Testis (tissue), 2 donors: ENCODE measurements at regions not wholly inside any gene's neighbourhood (a gene's known extent, or its start where the extent isn't known, plus 50 kb on each side); places are given as distances from the start of the nearest gene placed in this dataset.

Experiments used
- DNase-seq: peaks from one replicate; pipeline ENCODE4 v3.0.0-alpha.2; 2019
- H3K27ac ChIP-seq, 2 donors: fragments of 200-600 bp; sonication (generic); one replicate each; pipeline ENCODE4 v1.5.1; 2019
- H3K27me3 ChIP-seq: fragments of 200-600 bp; sonication (generic); one replicate; pipeline ENCODE4 v1.5.1; 2019
- H3K36me3 ChIP-seq: fragments of 200-600 bp; sonication (generic); one replicate; pipeline ENCODE4 v1.5.1; 2017; ENCODE audit warnings: low read depth; ENCODE audit errors: missing control alignments
- H3K4me1 ChIP-seq: fragments of 200-600 bp; sonication (generic); one replicate; pipeline ENCODE4 v1.5.1; 2019
- H3K4me3 ChIP-seq, 2 donors: fragments of 200-600 bp; sonication (generic); one replicate each; pipeline ENCODE4 v1.5.1; 2017 to 2019
- H3K9me3 ChIP-seq: fragments of 200-600 bp; sonication (generic); one replicate; pipeline ENCODE4 v1.5.1; 2017
- CTCF ChIP-seq, 3 experiments: fragments of 450-650 bp in 2 of 3; fragments of 200-600 bp in 1 of 3; sonication (generic) in 1 of 3; IDR thresholded peaks; one replicate each; pipeline ENCODE4 v1.5.1; 2016 to 2019; ENCODE audit warnings: antibody characterized with exemption in 3 of 3, mild to moderate bottlenecking in 2 of 3, moderate library complexity in 1 of 3
- POLR2A ChIP-seq: fragments of 450-650 bp; IDR thresholded peaks from one replicate; pipeline ENCODE4 v1.6.1; 2017; ENCODE audit warnings: antibody characterized with exemption, mild to moderate bottlenecking, moderate library complexity
- WGBS, 2 donors: methylation state at CpG; one replicate each; pipeline ENCODE4 v1.1.5; 2018; 5-methylcytosine and 5-hydroxymethylcytosine counted together
- intact Hi-C: fragments of 100-400 bp; cut with DNase I; formaldehyde crosslinking; loops from one replicate; pipeline ENCODE4 v1.15.1; 2023; ENCODE audit warnings: low total_unique reads

- no peaks in the 10 kb centered on the region for H3K9me3 ChIP-seq
- 64 to 78% methylated on average over 3 of the region's 3 CpGs for WGBS, 2 donors
- intact Hi-C loops = no loop called here
- H3K27ac ChIP-seq = no peak overlapping the region
- DNase-seq = peak; percentile 39
- H3K4me1 ChIP-seq = no peaks in the 10 kb centered on the region
- TF ChIP-seq CTCF (IDR thresholded peaks at IDR 0.05) (no peak), POLR2A (no peak)
- H3K4me3 ChIP-seq = no peak overlapping the region
- H3K27me3 ChIP-seq = no peaks in the 10 kb centered on the region
- no peaks in the 10 kb centered on the region for H3K36me3 ChIP-seq
These were observed 206.5 kb downstream of the PCDH10 start for GRCh38 chr4:133355633-133356032.

- H3K4me3 ChIP-seq = no peak overlapping the region
- H3K27me3 ChIP-seq = no peaks in the 10 kb centered on the region
- no peaks in the 10 kb centered on the region for H3K4me1 ChIP-seq
- no peak for DNase-seq
- no peaks in the 10 kb centered on the region for H3K9me3 ChIP-seq
- intact Hi-C loops = no loop called here
- 83% methylated on average over 1 of the region's 1 CpG for WGBS, 2 donors
- no peak overlapping the region for H3K27ac ChIP-seq
- H3K36me3 ChIP-seq = no peaks in the 10 kb centered on the region
- TF ChIP-seq POLR2A (no peak), CTCF (IDR thresholded peaks at IDR 0.05) (no peak)
These were observed 198.3 kb downstream of the PCDH10 start for GRCh38 chr4:133347409-133347808.

GRCh38 chr4:133324491-133324890 is 175.4 kb downstream of the PCDH10 start:
- Histone ChIP-seq H3K27me3 (no peaks in the 10 kb centered on the region), H3K4me3 (no peak overlapping the region), H3K9me3 (no peaks in the 10 kb centered on the region), H3K36me3 (no peaks in the 10 kb centered on the region), H3K27ac (no peak overlapping the region), H3K4me1 (no peaks in the 10 kb centered on the region)
- no peak for DNase-seq
- intact Hi-C loops = no loop called here
- WGBS, 2 donors = 71 to 83% methylated on average over 1 of the region's 1 CpG
- TF ChIP-seq CTCF (IDR thresholded peaks at IDR 0.05) = no peak
- TF ChIP-seq POLR2A = no peak

GRCh38 chr4:133323670-133324069 is 174.6 kb downstream of the PCDH10 start:
- H3K4me3 ChIP-seq = no peak overlapping the region
- DNase-seq = no peak
- H3K36me3 ChIP-seq = no peaks in the 10 kb centered on the region
- no peak for TF ChIP-seq CTCF (IDR thresholded peaks at IDR 0.05)
- TF ChIP-seq POLR2A = no peak
- 87 to 90% methylated on average over 3 of the region's 3 CpGs for WGBS, 2 donors
- intact Hi-C loops = no loop called here
- no peaks in the 10 kb centered on the region for H3K9me3 ChIP-seq
- no peaks in the 10 kb centered on the region for H3K4me1 ChIP-seq
- no peak overlapping the region for H3K27ac ChIP-seq
- H3K27me3 ChIP-seq = no peaks in the 10 kb centered on the region

GRCh38 chr4:133320576-133321170 is 171.6 kb downstream of the PCDH10 start:
- H3K36me3 ChIP-seq = no peaks in the 10 kb centered on the region
- intact Hi-C loops = no loop called here
- H3K4me3 ChIP-seq = no peak overlapping the region
- WGBS, 2 donors = 24 to 33% methylated on average over 2 of the region's 2 CpGs
- H3K4me1 ChIP-seq = no peaks in the 10 kb centered on the region
- H3K27me3 ChIP-seq = no peaks in the 10 kb centered on the region
- TF ChIP-seq CTCF (IDR thresholded peaks at IDR 0.05) (peak in 2 of 3 experiments; percentile 14 to 55), POLR2A (no peak)
- H3K9me3 ChIP-seq = no peaks in the 10 kb centered on the region
- H3K27ac ChIP-seq = no peak overlapping the region
- peak; percentile 22 for DNase-seq
